Testis (tissue), 2 donors: ENCODE measurements at regions not wholly inside any gene's neighbourhood (a gene's known extent, or its start where the extent isn't known, plus 50 kb on each side); places are given as distances from the start of the nearest gene placed in this dataset.

Experiments
- DNase-seq: peaks from one replicate; pipeline ENCODE4 v3.0.0-alpha.2; 2019
- H3K27ac ChIP-seq, 2 donors: fragments of 200-600 bp; sonication (generic); one replicate each; pipeline ENCODE4 v1.5.1; 2019
- H3K27me3 ChIP-seq: fragments of 200-600 bp; sonication (generic); one replicate; pipeline ENCODE4 v1.5.1; 2019
- H3K36me3 ChIP-seq: fragments of 200-600 bp; sonication (generic); one replicate; pipeline ENCODE4 v1.5.1; 2017; ENCODE audit warnings: low read depth; ENCODE audit errors: missing control alignments
- H3K4me1 ChIP-seq: fragments of 200-600 bp; sonication (generic); one replicate; pipeline ENCODE4 v1.5.1; 2019
- H3K4me3 ChIP-seq, 2 donors: fragments of 200-600 bp; sonication (generic); one replicate each; pipeline ENCODE4 v1.5.1; 2017 to 2019
- H3K9me3 ChIP-seq: fragments of 200-600 bp; sonication (generic); one replicate; pipeline ENCODE4 v1.5.1; 2017
- POLR2A ChIP-seq: fragments of 450-650 bp; IDR thresholded peaks from one replicate; pipeline ENCODE4 v1.6.1; 2017; ENCODE audit warnings: antibody characterized with exemption, mild to moderate bottlenecking, moderate library complexity
- WGBS, 2 donors: methylation state at CpG; one replicate each; pipeline ENCODE4 v1.1.5; 2018; 5-methylcytosine and 5-hydroxymethylcytosine counted together
- intact Hi-C: fragments of 100-400 bp; cut with DNase I; formaldehyde crosslinking; loops from one replicate; pipeline ENCODE4 v1.15.1; 2023; ENCODE audit warnings: low total_unique reads
- TF ChIP-seq, protein P1 (sequence below), 3 experiments: fragments of 450-650 bp in 2 of 3; fragments of 200-600 bp in 1 of 3; sonication (generic) in 1 of 3; IDR thresholded peaks; one replicate each; pipeline ENCODE4 v1.5.1; 2016 to 2019; ENCODE audit warnings: antibody characterized with exemption in 3 of 3, mild to moderate bottlenecking in 2 of 3, moderate library complexity in 1 of 3

DNA sequence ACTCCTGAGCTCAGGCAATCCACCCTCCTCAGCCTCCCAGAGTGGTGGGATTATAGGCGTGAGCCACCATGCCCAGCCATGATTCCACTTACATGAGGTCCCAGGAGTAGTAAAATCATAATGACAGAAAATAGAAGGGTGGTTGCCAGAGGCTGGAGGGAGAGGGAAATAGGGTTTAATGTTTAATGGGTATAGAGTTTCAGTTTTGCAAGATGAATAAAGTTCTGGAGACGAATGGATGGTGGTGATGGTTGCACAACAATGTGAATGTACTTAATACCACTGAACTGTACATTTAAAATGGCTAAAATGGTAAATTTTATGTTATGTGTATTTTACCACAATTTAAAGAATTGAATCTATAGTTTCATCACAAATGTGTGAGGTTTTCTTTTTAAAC lies 146.5 kb upstream of the ABCA1 start:
- no peaks in the 10 kb centered on the region for H3K36me3 ChIP-seq
- H3K27me3 ChIP-seq: no peaks in the 10 kb centered on the region
- H3K4me3 ChIP-seq: no peak overlapping the region
- TF ChIP-seq, protein P1, sequence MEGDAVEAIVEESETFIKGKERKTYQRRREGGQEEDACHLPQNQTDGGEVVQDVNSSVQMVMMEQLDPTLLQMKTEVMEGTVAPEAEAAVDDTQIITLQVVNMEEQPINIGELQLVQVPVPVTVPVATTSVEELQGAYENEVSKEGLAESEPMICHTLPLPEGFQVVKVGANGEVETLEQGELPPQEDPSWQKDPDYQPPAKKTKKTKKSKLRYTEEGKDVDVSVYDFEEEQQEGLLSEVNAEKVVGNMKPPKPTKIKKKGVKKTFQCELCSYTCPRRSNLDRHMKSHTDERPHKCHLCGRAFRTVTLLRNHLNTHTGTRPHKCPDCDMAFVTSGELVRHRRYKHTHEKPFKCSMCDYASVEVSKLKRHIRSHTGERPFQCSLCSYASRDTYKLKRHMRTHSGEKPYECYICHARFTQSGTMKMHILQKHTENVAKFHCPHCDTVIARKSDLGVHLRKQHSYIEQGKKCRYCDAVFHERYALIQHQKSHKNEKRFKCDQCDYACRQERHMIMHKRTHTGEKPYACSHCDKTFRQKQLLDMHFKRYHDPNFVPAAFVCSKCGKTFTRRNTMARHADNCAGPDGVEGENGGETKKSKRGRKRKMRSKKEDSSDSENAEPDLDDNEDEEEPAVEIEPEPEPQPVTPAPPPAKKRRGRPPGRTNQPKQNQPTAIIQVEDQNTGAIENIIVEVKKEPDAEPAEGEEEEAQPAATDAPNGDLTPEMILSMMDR (IDR thresholded peaks at IDR 0.05): no peak
- TF ChIP-seq POLR2A: no peak
- H3K27ac ChIP-seq: no peak overlapping the region
- 82 to 97% methylated on average over 2 of the region's 2 CpGs for WGBS, 2 donors
- DNase-seq: no peak
- no peaks in the 10 kb centered on the region for H3K9me3 ChIP-seq
- intact Hi-C loops: no loop called here
- no peaks in the 10 kb centered on the region for H3K4me1 ChIP-seq

DNA sequence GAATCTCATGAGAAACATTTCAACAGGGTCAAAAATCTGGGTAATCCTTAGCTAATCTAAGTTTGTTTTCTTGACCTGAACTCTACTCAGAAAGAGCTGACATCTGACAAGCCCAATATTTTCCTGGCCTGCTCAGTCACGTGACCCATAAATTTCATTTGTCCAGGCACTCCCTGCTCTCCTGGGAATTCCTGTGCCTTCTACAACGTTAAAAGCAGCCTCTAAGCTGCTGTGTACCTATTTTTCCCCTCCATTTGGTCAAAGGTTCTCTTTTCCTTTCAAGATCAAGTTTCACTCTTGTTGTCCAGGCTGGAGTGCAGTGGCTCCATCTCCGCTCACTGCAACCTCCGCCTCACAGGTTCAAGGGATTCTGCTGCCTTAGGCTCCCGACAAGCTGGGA lies 148.8 kb upstream of the ABCA1 start:
- no peak for DNase-seq
- TF ChIP-seq, protein P1 (IDR thresholded peaks at IDR 0.05): no peak
- no peak for TF ChIP-seq POLR2A
- intact Hi-C loops: no loop called here

DNA sequence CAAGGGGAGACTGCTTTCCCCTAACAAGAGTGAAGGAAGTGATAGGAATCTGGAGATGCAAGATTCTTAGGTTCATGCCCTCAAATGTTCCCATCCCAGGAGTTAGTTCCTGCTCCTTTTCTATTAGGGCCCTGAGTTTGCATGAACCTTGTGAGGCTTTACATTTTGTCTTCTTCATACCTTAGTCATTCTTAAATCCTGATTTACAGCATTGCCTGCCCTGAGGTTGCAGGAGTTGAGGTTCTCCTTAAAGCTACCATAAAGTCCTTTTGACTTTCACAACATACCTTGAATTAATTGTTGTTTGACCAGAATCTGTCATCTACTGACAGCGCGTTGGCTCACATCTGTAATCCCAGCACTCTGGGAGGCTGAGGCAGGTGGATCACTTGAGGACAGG lies 151.5 kb upstream of the ABCA1 start:
- intact Hi-C loops: no loop called here
- 96 to 98% methylated on average over 2 of the region's 2 CpGs for WGBS, 2 donors
- Histone ChIP-seq H3K36me3 (no peaks in the 10 kb centered on the region), H3K9me3 (no peaks in the 10 kb centered on the region), H3K4me1 (no peaks in the 10 kb centered on the region), H3K4me3 (no peak overlapping the region), H3K27ac (no peak overlapping the region), H3K27me3 (no peaks in the 10 kb centered on the region)
- TF ChIP-seq, protein P1 (IDR thresholded peaks at IDR 0.05): no peak
- no peak for TF ChIP-seq POLR2A
- no peak for DNase-seq

More for the DNA sequence above, 148.8 kb upstream of the ABCA1 start:
- H3K4me3 ChIP-seq: no peak overlapping the region
- H3K27me3 ChIP-seq: no peaks in the 10 kb centered on the region
- no peak overlapping the region for H3K27ac ChIP-seq
- 78 to 87% methylated on average over 4 to 5 of the region's 5 CpGs for whole genome bisulfite sequencing, 2 donors
- H3K9me3 ChIP-seq: no peaks in the 10 kb centered on the region
- H3K4me1 ChIP-seq: no peaks in the 10 kb centered on the region
- no peaks in the 10 kb centered on the region for H3K36me3 ChIP-seq

DNA sequence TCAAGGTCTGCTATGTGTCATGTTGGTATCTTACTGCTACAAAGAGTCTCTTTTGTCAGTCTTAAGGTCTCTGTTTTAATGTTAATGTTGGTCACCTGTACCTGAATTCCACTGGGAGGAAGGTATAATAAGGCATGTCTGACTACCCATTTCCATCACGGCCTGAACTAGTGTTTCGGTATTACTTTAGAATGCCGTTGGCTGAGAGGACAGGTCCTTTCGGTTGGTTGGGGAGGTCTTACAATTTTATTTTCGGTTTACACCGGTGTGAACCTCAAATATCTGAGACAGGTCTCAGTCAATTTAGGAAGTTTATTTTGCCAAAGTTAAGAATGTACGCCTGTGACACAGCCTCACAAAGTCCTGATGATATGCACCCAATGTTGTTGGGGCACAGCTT lies 154.9 kb upstream of the ABCA1 start:
- intact Hi-C loops: no loop called here
- no peak overlapping the region for H3K4me3 ChIP-seq
- H3K36me3 ChIP-seq: no peaks in the 10 kb centered on the region
- H3K4me1 ChIP-seq: no peaks in the 10 kb centered on the region
- WGBS, 2 donors: 78 to 87% methylated on average over 7 of the region's 7 CpGs
- H3K27me3 ChIP-seq: no peaks in the 10 kb centered on the region
- no peak for DNase-seq
- TF ChIP-seq, protein P1 (IDR thresholded peaks at IDR 0.05): no peak
- TF ChIP-seq POLR2A: no peak
- no peaks in the 10 kb centered on the region for H3K9me3 ChIP-seq
- no peak overlapping the region for H3K27ac ChIP-seq

DNA sequence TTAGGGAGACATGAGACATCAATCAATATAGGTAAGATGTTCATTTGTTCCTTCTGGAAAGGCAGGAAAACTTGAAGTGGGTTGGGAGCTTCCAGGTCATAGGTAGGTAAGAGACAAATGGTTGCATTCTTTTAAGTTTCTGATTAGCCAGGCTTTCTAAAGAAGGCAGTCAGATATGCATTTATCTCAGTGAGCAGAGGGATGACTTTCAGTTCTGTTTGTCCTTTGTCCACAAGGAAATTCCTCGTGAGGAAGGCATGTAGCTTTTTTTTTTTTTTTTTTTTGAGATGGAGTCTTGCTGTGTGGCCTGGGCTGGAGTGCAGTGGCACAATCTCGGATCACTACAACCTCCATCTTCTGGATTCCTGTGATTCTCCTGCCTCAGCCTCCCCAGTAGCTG lies 155.3 kb upstream of the ABCA1 start:
- H3K9me3 ChIP-seq: no peaks in the 10 kb centered on the region
- DNase-seq: no peak
- TF ChIP-seq, protein P1 (IDR thresholded peaks at IDR 0.05): no peak
- no peak for TF ChIP-seq POLR2A
- WGBS, 2 donors: 44 to 76% methylated on average over 2 of the region's 2 CpGs
- intact Hi-C loops: no loop called here
- H3K27me3 ChIP-seq: no peaks in the 10 kb centered on the region
- no peak overlapping the region for H3K4me3 ChIP-seq
- H3K36me3 ChIP-seq: no peaks in the 10 kb centered on the region
- no peaks in the 10 kb centered on the region for H3K4me1 ChIP-seq
- no peak overlapping the region for H3K27ac ChIP-seq
